Right renal pelvis (tissue), 4 donors: ENCODE measurements at regions not wholly inside any gene's neighbourhood (a gene's known extent, or its start where the extent isn't known, plus 50 kb on each side); places are given as distances from the start of the nearest gene placed in this dataset.
"Not testable (repeated sequence)": the region's sequence is repeated elsewhere in the genome, so short reads cannot be mapped to it uniquely, and the experiment has no call there.

Experiments used
- DNase-seq, 4 donors: peaks; one replicate each; pipeline ENCODE4 v3.0.0-alpha.2; 2013; ENCODE audit warnings: low read depth in 4 of 4, low spot score in 3 of 4, missing footprints in 1 of 4

DNA sequence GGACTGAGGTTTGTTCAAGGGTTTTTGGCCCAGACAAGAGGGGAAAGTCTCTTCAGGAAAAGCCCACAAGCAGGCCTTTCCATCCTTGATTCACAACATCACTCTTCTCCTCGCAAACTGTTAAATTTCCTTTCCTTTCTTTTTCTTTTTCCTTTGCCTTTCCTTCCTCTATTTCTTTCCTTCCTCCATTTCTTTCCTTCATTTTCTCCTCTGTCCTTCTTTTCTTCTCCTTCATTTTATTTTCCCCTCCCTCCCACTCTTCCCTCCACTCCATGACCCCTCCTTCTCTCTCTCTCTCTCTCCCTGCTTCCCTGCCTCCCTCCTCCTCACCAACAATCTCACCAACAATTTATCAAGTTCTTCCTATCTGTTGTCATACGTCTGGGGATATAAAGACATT is 89.1 kb downstream of the FAM72B start:
- not testable (repeated sequence) for DNase-seq

DNA sequence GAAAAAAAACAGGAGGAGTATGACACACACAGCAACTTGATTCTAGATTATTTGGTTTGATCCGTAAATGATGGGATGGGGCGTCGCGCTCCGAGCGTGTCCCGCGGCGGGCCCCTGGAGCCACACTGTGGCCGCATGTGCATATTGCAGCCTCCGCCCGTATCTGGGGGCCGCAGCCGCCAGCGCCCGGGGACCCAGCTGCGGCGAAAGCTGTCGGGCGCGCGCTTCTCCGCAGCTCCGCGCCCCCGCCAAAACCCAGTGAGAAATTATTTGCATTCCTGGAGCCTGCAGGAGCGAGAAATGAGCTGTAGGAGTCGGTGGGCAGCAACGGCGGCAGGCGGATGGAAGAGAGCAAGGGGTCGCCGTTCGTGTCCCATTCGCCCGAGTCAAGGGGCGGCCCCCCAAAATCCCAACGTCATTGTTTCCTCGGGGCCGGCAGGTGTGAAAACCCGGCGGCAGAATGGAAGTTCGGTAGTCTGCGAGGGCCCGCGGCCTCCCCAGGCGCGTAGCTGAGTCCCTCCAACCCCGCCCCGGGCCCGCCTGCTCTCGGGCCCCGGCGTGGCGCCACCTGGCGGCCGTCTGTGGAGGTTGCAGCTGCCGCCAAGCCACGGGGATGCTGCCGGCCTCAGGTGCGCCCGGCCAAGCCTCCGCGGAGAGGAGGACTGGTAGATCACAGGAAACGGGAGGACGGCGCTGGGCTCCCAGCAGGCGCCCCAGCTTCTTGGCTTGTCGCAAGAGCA is 86.8 kb downstream of the FAM72B start:
- peak; percentile 49 to 66 (median 55) for DNase-seq

DNA sequence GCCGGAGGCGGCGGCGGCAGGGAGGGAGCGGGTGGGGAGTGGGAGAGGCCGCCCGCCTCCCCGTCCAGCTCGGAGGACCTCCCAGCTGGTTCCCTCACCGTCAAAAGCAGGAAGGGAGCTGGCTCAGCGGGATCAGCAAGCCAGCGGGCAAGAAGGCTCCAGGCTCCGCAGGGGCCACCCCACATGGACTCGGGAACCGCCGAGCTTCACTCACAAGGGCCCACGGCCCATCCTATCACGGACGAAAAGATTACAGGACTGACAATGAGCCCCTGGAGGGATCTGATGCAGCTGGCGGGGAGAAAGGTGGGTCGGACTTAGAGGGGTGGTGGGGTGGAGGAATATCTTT is 86.3 kb downstream of the FAM72B start:
- not testable (repeated sequence) for DNase-seq

DNA sequence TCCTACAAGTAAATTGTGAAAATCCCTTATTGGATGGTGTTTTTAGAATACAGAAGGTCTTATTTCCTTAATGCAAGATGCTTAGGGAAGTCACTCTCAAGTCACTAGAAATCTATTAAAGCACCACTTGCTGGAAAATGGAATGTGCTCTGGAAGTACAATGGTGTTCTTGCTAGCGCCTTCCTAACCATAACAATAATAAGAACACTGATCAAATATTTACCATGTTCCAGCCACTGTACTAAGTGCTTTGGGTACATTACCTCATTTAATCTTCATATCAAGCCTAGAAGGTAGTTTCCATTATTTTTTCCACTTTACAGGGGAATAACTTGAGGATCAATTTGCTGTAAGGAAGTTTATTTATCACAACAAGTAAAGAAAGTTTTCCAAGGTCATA is 75.1 kb downstream of the FAM72B start:
- DNase-seq = not testable (repeated sequence)

DNA sequence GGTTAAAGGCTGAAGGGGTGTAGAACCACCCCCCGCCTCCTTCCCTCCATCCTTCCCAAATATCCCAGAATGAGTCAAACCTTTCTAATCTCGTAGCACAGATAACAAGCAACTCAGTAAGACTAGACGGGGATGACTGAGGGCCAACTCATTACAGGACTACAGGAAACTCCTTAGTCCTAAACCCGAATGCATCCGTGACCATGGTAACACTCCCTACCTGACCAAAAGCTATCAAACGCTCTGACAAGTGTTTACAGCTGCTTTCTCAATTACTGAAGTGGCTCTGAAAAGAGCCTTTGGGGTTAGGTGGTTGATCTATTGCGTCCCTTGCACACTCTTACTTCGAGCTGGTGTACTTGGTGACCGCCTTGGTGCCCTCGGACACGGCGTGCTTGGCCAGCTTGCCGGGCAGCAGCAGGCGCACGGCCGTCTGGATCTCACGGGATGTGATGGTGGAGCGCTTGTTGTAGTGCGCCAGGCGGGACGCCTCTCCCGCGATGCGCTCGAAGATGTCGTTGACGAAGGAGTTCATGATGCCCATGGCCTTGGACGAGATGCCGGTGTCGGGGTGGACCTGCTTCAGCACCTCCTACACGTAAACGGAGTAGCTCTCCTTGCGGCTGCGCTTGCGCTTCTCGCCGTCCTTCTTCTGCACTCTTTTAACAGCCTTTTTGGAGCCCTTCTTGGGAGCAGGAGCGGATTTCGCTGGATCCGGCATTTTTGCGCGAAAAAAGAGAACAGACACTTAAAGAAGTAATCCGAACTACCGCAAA is 67.4 kb downstream of the FAM72B start:
- DNase-seq = peak in 1 of 4 donors; percentile 4

DNA sequence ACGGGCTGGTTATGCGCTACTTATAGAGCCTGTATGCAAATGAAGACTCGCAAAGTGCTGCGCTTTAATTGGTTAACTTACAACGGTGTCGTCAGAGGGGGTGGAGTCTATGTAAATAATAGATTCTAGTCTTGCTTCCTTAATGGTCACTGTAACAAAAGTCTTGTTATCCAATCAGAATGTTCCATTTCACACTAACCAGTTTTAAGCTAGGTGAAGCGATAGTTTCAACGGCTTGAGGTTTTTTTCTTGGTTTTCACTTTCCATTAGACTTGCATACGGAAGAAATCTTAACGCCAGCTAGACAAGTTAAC is 66.9 kb downstream of the FAM72B start:
- DNase-seq = not testable (repeated sequence)

DNA sequence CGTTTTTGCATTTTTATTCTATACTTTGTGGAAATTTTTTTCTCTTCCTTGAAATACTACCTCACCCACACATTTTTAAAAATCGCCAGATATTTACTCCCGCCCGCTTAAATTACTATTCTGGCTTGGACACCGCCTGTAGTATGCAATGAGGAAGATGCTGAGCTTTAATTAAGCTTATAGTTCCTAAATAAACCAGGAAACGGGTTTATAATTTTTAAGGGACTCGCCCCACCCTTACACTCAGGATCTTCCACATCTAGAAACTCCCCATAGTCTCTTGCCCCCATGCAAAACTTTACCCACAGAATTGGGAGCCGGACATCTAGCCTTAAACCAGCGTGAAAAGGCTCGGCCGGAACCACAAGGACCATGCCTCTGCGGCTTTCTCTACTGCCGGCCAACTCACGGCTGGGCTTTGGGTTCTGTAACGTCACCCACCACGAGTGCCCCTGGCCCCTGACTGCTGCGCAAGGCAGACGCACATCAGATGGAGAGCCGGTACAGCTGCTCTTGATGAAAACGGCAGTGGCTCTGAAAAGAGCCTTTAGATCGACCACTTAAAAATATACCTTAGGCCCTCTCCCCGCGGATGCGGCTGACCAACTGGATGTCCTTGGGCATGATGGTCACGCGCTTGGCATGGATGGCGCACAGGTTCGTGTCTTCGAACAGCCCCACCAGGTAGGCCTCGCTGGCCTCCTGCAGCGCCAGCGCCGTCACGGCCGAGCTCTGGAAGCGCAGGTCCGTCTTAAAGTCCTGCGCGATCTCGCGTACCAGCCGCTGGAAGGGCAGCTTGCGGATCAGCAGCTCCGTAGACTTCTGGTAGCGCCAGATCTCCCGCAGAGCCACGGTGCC is 66.3 kb downstream of the FAM72B start:
- DNase-seq = peak in 2 of 4 donors; percentile 7 to 13
